HG03039 (cell line): ENCODE measurements at regions not wholly inside any gene's neighbourhood (a gene's known extent, or its start where the extent isn't known, plus 50 kb on each side); places are given as distances from the start of the nearest gene placed in this dataset.
"Not testable (repeated sequence)": the region's sequence is repeated elsewhere in the genome, so short reads cannot be mapped to it uniquely, and the experiment has no call there.

Source experiments
- ATAC-seq: cut with Tn5 transposase; IDR thresholded peaks from one replicate; pipeline ENCODE4 v1.9.1; 2021; ENCODE audit warnings: mild to moderate bottlenecking, moderate library complexity; ENCODE audit not compliant: unreplicated experiment

- ATAC-seq: no peak
These were observed 121.1 kb downstream of the PDCD6IP start for GRCh38 chr3:33919312-33920120.

GRCh38 chr3:33920511-33920910, 122.1 kb downstream of the PDCD6IP start:
- ATAC-seq: no peak

- ATAC-seq: no peak
These were observed 123.2 kb downstream of the PDCD6IP start for GRCh38 chr3:33921608-33922007.

GRCh38 chr3:33926998-33927605, 128.7 kb downstream of the PDCD6IP start:
- ATAC-seq: no peak

GRCh38 chr3:33929813-33930212, 131.4 kb downstream of the PDCD6IP start:
- ATAC-seq: no peak

GRCh38 chr3:33931512-33931911, 133.1 kb downstream of the PDCD6IP start:
- ATAC-seq: no peak

- ATAC-seq: no peak
These were observed 133.8 kb downstream of the PDCD6IP start for GRCh38 chr3:33932010-33932764.

GRCh38 chr3:33936171-33936920, 137.9 kb downstream of the PDCD6IP start:
- ATAC-seq: no peak

GRCh38 chr3:33936921-33937525, 138.6 kb downstream of the PDCD6IP start:
- ATAC-seq: no peak

- no peak for ATAC-seq
These were observed 139.2 kb downstream of the PDCD6IP start for GRCh38 chr3:33937628-33938027.

- ATAC-seq: no peak
These were observed 141.7 kb downstream of the PDCD6IP start for GRCh38 chr3:33940149-33940548.

- no peak for ATAC-seq
These were observed 142.3 kb downstream of the PDCD6IP start for GRCh38 chr3:33940736-33941135.

GRCh38 chr3:33941804-33942203, 143.4 kb downstream of the PDCD6IP start:
- no peak for ATAC-seq

- ATAC-seq: no peak
These were observed 144.2 kb downstream of the PDCD6IP start for GRCh38 chr3:33942483-33943150.

- ATAC-seq: no peak
These were observed 144.8 kb downstream of the PDCD6IP start for GRCh38 chr3:33943277-33943676.

GRCh38 chr3:33946612-33947011, 148.2 kb downstream of the PDCD6IP start:
- ATAC-seq: not testable (repeated sequence)

GRCh38 chr3:33947272-33948195, 149.1 kb downstream of the PDCD6IP start:
- no peak for ATAC-seq

GRCh38 chr3:33949074-33949473, 150.6 kb downstream of the PDCD6IP start:
- ATAC-seq: no peak

- no peak for ATAC-seq
These were observed 156.5 kb downstream of the PDCD6IP start for GRCh38 chr3:33954956-33955355.
